ENCODE measurements at regions not wholly inside any gene's neighbourhood (a gene's known extent, or its start where the extent isn't known, plus 50 kb on each side); places are given as distances from the start of the nearest gene placed in this dataset.

DNA sequence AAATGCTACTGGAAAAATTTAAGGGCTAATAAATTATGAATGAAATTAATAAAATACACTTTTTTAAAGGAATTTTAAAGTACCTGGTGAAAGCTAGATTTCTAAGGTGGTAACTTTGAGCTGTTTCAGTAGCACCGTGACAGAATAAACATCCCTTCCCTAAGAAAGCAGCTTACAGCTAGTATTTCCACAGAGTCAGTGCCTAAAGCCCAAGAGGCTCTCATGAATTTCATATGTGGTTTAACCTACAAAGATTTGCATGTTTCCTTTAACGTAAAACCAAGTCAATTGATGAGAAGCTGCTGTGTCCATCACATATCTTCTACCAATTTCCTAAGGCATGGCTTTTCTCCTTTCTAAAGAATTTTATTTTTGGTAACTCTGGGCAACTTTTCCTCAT lies 56.8 kb downstream of the IFNG start:
- DNase-seq, result no peak

DNA sequence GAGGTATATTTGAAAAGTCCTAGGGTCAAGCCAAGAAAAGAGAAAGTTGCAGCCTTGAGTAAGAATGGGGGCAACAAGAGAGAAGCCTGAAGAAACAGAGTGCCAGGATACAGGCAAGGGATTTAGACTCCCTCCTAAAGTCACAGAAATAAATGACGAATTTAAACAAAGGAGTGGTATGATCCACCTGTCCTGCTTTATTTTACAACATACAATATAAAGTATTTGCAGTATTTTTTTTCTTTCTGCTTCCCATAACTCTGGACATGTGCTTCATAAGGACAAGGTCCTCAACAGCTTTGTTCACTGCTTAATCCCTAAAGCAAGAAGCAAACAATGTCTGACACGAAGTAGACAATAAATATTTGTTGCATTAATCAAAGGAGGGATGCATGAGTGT lies 57.4 kb downstream of the IFNG start:
- DNase-seq, result no peak

DNA sequence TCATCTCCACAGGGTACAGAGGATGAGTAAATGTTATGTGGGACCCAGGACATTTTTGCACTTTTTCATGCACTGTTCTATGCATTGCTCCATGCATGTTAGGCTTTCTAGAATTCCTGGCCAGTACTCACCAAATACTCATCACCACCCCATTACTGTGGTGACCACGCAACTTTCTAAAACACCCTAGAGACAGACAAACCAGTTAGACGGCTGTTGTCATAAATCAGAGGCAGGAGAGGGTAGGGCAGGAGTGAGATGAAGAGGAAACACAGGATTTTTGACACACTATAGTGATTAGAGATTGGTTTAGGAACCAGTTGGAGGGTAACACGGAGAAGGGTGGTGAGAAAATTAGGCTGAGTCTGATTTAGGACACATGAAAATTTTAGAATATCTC lies 59.3 kb downstream of the IFNG start:
- DNase-seq, result no peak

DNA sequence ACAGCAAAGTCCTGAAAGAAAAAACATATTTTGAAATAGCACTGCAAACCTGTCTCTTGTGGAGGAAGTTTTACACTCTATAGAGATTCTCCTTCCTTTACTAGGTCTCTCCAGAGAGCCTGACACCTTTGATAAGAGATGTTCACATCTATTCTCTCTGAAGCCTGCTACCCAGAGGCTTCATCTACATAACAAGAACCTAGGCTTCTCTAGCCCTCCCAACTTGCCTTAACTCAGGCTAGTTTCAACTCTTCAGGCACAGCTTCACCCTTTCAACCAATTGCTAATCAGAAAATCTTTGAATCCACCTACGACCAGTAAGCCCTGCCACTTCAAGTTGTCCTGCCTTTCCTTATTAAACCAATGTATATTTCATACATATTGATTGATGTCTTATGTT lies 60.6 kb downstream of the IFNG start:
- no peak for DNase-seq

DNA sequence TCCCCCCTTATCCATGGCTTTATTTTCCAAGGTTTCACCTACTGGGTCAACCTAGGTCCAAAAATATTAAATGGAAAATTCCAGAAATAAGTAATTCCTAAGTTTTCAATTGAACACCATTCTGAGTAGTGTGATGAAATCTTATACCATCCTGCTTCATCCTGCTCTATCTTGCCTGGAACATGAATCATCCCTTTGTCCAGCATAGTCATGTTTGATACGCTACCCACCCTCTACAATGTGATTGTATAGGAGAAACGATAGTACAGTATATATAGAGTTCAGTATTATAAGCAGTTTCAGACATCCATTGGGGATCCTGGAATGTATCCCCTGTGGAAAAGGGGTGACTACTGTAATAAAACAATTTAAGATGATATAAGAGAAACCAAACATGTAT lies 62.2 kb downstream of the IFNG start:
- no peak for DNase-seq

DNA sequence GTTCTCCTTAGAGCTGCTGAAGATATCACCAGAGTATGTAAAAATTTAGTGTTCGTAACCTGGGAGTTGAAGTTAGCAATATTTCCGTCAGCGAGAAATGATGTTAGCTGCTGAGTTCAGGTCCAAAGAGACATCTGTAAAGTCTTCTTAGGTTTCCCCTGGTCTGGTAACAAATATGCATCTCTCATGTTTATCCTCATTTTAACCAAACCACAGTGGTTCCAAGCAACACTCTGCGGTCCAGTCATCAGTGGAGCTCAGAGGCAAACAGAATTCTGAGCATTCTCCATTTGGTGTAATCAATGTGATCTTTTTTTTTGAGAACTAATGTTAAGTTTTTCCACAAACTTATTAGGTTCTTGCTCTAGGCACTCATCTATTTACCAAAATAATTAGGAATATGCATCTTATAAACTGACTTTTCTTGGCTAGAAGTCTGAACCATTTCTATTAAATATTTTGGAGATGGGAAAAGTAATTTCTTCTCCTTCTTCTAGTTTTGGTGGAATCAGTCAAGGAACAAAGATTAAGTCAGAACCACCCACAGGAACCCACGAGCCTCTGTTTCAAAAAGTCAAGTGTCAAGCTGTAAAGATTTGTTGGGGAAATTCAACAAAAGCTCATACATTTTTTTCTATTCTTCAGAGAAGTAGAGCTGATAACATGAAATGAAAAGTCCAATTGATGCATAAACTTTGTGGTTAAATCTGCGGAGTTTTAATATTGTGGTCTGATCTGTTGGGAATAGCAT lies 64.7 kb downstream of the IFNG start:
- no peak for DNase-seq

DNA sequence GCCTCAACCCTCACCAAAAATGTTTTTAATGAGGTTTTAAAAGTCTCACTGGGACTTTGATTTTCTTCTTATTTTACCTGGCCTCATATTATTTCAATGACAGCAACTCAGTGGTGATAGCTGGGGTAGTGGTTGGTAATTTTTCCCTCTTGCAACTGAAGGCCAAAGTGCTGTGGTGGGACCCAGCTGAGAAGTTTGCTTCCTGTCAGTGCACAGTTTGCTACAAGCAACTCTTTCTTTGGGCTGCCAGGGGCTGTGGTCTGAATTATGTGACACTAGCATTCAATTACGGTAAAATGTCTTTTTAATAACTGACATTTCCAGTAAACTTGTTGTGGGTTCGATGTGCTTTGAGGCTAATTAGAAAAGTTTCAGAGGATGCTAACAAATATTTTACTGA lies 65.3 kb downstream of the IFNG start:
- no peak for DNase-seq

DNA sequence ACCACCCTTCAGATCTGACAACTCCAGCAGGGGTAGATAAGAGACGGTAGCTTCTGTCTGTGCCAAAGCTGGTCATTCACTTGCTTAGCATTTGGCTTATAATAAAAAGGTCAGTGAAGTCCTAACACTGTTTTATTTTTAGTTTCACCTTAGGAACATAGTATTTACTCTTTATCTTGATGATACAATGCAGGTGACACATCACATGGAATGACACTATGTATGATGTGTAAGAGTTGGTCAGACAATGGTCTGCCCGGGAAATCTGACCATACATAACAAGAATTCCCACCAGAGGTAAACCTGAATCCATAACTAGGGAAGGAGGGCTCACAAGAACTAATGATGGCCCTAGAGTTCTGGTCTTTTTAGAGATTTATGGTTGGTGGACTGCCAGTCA lies 66.6 kb downstream of the IFNG start:
- no peak for DNase-seq

DNA sequence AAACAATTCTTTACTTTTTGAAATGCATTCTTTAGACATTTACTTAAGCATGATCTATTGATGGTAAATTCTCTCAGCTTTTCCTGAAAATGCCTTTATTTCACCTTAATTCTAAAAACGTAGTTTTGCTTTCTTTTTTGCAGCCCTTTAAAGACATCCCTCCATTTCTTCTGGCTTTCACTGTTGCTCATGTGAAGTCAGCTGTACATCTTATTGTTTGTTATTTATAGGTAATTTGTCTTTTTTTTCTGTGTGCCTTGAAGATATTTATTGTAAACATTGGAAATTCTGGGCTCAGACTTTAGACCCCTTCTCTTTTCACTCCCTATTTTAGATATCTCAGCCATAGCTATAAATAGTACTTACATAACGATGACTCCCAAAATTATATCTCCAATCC lies 70.4 kb downstream of the IFNG start:
- DNase-seq, result no peak

DNA sequence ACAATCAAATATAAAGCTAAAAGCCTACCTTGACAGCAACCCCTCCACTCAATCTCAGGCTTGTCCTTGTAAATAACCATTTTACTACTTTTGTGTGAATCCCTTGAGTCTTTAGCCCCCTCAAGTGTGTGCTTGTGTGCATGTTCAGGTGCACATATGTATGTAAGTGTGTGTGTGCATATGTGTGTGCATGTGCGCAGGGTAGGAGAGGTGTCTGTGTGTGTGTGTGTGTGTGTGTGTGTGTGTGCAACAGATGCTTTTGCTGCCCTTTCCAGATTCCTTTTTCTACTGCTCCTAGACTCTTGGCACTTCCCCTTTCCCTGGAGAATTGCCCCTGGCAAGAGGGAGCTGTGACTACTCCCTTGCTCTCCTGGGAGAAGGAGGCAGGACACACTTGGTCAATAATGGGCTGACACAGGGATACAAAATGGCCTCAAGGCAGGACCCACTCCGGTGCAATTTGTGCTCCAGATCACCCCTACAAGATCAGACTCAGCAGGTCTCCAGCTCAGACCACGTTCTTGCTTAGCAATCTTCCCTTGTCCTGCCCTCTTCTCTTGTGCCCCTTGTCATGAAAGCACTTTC lies 73.4 kb downstream of the IFNG start:
- DNase-seq, result no peak

DNA sequence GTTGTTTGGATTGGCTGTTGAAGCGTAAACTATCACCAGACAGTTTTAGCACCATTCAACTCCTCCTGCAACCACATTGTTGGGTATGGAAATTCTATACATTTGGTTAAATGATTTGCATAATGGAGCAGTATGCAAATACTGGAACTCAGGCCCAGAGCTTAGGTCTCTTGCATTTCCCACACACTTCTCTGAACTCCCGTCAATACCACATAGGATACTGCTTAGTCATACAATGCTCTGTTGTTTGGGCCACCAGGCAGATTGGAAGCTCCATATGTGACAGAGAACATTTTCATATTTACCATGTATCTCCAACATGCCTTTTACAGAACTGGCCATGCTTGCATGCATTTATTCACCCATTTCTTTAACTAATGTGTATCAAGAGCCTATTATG lies 78.0 kb downstream of the IFNG start:
- no peak for DNase-seq

DNA sequence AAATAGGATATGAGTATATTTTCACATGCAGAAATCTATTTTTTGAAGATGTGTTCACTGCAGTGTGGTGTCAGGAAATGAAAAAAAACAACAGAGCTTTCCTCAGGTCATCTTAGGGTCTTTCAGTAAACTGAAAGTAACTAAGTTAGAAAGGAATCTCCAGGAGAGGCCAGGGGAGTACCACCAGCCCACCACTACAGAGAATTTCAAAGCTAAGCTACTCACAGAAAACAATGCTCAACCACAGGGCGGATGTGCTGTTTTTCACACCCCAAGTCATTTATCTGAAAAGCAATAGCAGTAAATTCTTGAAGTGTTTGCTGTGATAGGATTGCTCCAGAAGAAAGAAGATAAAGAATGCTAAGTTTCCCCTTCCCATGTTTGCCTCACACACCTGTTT lies 79.0 kb downstream of the IFNG start:
- peak; percentile 33 for DNase-seq

DNA sequence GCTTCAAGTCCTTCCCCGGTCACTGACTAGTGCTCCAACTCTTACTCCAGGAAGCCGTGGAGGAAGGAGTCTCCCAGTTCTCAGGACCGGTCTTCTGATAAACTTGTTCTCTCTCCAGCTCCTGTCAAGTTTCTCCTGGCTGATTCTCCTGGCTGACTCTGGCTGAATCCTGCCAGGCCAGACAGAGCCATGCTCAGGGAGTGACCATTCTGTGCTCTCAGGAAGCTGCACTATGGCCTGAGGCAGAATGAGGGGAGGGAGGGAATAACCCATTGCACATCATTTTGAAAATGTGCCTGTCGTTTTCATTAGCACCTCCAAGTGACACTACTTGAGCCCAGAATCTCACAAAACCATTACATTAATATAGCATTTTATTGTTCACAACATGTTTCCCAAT lies 80.8 kb downstream of the IFNG start:
- no peak for DNase-seq

DNA sequence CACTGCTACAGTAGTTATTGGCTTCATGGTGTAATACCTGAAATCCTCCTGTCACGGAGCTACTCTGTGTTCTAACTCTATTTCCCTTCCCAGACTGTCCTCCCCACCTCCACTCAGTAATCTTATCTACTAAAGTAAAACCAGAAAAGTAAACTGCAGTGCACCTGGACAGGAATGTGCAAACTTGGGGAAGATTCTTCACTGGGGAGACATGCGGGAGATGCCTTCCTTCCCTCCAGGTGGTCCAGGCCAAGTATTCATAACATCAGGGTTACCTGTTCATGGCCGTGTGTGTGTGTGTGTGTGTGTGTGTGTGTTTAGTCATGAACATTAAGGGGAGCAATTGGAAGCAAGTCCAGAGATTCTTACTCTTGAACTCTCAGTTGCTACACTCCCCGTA lies 84.1 kb downstream of the IFNG start:
- no peak for DNase-seq

DNA sequence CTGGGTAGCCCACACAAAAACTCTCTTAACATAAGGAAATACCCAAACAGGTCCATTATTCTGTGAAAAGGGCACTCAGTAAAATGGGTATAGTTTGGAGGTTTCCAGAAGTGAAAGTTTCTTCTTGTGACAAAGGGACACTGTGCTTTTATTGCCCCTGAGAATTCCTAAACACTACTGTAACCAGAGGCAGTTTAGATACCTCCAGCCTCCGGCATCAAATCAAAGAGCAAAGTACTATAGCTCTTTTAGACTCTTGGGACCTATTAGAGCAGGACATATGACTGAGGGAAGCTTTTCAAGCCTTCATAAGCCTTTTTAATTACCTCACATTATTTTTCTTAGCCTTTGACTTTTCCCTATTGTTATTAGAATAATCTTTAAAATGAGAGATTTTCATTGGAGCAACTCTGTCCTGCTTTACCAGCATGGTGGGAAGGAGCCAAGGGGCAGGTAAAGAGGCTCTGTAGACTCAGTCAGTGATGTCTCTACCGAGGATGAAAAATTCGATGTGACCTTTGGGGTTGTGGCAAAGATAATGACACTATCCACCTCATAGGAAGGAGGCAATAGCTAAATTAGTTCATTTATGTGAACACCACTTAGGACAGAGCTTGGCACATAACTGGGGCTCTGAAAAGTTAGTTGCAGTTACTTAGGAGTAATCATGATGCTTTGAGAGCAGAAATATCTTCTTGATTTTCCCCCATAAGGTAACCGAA lies 85.1 kb downstream of the IFNG start:
- DNase-seq, result no peak

DNA sequence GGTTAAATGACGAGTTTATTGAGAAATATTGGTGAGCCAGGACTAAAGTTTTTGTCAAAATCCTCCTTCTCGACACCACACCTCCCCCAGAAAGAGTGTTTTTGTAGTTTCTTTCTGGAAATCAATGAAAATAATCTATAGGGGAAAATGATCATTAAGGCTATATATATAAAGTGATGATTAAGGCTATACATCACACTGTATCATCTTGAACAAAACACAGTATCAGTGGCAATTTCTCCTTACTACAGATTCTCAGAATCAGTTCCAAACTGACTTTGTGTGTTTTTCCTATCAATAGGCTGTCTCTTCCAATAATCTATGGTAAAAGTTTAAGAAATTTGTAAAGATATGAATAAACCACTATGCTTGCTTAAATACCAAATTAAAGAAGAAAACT lies 81.7 kb downstream of the IFNG-AS1 start:
- no peak for DNase-seq
